Erythroblast (primary cell): ENCODE measurements at regions not wholly inside any gene's neighbourhood (a gene's known extent, or its start where the extent isn't known, plus 50 kb on each side); places are given as distances from the start of the nearest gene placed in this dataset.

Experiments used
- GATA1 ChIP-seq: IDR thresholded peaks from 2 replicates; pipeline ENCODE4 v1.6.1; 2011; ENCODE audit warnings: low read depth, mild to moderate bottlenecking, control low read depth, low read length, moderate library complexity
- POLR2A ChIP-seq: IDR thresholded peaks from 2 replicates; pipeline ENCODE4 v1.6.1; 2011; ENCODE audit warnings: mild to moderate bottlenecking, low read length

DNA sequence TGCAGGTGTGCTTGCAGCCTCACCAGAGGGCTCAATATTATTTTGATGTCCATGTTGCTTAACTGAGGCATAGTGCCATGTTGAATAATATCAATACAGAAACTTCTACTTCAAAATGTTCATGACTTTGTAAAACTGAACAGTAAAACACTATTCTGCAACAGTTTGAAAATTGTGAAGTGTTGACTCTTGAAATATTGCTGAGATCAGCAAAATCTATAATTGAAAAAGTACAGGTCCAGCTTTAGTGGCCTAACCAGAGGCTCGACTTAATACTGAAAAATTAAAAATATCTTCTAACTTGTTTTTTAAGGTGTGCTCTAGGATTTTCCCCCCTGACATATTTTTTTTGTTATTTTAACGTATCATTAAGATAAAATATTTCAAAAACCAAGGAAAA, 1460.7 kb downstream of the EFNB2 start:
- no peak for TF ChIP-seq POLR2A
- no peak for TF ChIP-seq GATA1
